Stimulated activated CD4-positive, alpha-beta T cell treated with anti-CD3 and anti-CD28 coated beads, TNF-alpha, amount 100 ng/mL, for 1 hour (primary cell): ENCODE measurements at regions not wholly inside any gene's neighbourhood (a gene's known extent, or its start where the extent isn't known, plus 50 kb on each side); places are given as distances from the start of the nearest gene placed in this dataset.
"Not testable (repeated sequence)": the region's sequence is repeated elsewhere in the genome, so short reads cannot be mapped to it uniquely, and the experiment has no call there.

ENCODE experiments used
- DNase-seq, 3 donors: peaks; one replicate each; pipeline ENCODE4 v3.0.0-alpha.2; 2020; ENCODE audit warnings: low read depth in 3 of 3, low spot score in 1 of 3

DNA sequence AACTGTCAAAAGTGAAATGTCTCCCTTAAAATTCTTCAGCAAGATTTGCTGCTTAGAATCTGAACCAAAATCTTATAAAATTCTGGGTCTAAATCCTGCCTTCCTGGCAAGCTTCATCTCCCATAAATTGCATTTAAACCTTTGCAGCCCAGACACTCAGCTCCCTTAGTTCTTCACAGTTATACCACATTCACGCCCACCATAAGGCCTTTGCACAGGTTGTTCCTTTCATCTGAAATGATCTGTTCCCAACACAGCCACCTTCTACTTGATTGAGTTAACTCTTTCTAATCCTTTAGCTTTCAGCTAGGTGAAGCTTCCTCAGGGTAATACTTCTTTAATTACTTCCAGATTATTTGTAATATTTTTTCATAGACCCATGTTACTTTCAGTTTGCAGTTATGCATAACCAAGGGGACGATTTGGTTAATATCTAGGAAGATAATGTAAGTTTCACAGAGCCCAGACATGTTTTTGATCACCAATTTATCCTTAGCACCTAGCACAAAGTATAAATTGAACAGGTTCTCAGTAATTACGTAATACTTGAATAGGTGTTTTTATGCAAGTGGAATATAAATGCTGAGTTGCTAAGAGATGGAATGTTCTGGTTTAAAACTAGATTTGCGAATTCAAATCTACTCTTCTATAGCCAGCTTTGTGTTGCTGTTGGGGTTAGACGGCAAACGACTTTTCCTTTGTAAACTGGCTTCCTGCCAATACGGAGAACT, 779.7 kb upstream of the PKDCC start:
- no peak for DNase-seq

DNA sequence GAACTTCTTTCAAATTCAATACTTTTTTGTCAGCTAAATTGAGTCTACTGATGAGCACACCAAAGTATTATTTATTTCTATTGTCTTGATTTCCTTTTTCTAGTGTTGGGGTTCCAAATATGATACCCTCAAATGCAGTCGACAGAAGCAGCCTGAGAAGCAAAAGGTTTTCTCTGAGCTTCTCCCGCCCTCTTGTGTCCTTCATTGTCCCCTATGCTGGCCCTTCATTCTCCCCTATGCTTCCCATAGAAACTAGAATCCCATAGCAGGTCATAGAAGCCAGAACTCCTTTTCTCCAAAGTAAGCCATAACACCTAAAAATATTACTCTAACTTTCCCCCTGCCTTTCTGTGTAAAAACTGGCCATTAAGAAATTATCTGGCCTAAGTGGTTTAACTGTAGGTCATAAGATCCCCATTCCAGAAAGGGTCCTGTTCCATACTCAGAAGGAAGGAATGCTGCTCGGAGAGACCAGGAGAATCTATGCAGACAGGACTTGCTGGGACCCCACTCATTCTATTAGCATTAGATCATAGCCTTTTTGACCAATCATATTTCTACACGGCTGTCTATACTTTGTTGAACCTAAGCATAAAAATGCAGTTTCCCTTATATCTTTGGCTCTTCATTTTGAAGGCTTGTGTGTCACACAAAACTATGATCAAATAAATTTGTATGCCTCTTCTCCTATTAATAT, 764.6 kb upstream of the PKDCC start:
- DNase-seq, result no peak

GRCh38 chr2:41293491-41293890, 754.3 kb upstream of the PKDCC start:
- no peak for DNase-seq

- no peak for DNase-seq
Observed at GRCh38 chr2:41294331-41294730, 753.5 kb upstream of the PKDCC start.

DNA sequence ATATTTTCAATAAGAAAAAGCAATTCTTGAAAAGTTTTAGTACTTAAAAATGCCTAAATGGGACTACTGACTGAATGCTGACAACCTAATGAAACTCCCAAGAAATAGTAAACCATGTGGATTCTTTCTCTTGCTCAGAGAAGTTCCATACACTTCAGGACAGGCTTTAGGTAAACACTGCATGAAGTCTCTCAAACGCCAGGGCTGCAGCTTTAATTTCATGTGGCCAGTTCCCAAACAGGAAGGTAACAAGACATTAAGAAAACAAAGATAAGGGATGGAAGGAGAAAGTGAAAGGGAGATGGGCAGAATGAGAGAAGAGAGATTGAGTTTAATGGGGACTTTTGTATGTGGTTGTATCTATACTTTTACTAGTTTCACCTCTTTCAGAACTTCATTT, 734.7 kb upstream of the PKDCC start:
- no peak for DNase-seq

DNA sequence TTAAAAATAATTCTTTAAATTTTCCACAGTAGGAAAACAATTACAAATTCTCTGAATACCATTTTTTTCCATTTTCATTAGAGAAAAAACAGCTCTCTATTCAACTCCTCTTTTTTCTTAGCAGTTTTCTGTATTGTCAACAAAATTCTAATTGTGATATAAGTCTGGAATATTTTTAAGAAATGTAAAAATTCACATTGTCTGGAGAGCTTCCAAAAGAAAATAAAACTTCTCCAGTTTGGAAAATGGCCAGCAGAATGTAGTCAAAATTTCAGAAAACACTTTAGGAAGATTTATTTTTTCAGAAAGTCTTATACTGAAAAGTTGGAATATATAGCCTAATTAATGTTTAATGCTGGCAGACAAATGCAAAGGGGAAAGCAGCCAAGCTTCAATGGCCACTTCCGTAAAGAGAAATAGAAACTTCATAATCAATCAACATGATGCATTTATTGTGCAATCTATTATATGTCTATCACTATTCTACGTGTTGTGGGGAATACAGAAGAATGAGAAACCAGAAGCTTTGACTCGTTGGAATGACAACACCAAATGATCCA, 733.2 kb upstream of the PKDCC start:
- no peak for DNase-seq

DNA sequence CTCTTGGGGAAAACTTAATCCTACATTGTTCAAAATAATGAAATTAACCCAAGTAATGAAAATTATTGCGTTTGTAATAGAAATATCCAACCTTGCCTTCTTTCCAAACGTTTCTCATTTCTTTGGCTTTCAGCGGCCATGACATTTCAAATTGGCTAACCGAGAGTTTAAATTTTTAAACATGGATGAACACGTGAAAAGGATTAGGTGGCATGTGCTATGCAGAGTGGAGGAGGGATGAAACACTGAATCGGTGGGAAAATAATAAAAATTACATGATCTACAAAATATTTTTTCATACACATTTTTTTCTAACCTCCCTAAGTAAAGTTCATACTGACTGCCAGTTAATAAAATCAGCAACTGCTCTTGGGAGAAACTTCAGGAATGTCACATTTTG, 728.4 kb upstream of the PKDCC start:
- DNase-seq, result no peak

- DNase-seq, result no peak
Observed at GRCh38 chr2:41320491-41320890, 727.3 kb upstream of the PKDCC start.

- DNase-seq, result no peak
Observed at GRCh38 chr2:41321351-41321750, 726.5 kb upstream of the PKDCC start.

- DNase-seq, result no peak
Observed at GRCh38 chr2:41326851-41327250, 721.0 kb upstream of the PKDCC start.

DNA sequence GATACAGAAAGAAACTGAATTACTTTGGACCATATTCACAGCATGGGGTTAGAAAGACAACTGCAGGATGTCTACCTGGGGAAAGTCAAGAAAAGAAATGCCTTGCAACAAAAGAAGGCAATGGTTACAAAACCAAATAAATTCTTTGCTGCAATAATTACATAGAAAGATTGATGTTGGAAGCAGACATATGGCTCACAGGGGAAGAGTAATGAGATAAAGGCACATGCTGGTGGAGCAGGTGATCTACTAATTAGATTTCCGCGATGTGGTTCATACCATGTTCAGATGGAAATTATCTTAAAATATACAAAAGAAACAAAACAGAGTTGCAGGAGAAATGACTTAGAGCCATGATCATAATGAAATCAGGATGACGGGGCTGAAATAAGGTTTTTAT, 718.8 kb upstream of the PKDCC start:
- no peak for DNase-seq

DNA sequence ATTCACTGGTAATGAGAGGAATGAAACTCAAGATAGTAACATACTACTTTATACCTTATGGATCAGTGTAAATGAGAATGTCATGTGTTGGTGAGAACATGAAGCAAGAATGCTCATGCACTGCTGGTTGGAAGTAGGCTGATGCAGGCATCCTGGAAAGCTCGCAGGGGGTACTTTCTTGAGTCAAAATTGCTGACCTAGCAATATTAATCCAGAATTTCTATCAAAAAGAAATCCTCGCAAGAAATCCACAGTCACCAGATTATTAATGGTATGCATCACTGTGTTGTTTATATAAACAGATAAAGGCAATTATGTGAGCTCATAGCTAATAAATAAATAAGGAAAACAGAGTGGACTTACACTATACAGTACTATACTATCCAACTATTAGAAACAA, 713.7 kb upstream of the PKDCC start:
- no peak for DNase-seq

DNA sequence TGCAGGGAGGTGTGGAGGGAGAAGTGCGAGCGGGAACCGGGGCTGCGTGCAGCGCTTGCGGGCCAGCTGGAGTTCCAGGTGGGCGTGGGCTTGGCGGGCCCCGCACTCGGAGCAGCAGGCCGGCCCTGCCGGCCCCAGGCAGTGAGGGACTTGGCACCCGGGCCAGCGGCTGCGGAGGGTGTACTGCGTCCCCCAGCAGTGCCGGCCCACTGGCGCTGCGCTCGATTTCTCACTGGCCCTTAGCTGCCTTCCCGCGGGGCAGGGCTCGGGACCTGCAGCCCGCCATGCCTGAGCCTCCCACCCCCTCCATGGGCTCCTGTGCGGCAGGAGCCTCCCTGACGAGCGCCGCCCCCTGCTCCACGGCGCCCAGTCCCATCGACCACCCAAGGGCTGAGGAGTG, 712.2 kb upstream of the PKDCC start:
- DNase-seq, result not testable (repeated sequence)

DNA sequence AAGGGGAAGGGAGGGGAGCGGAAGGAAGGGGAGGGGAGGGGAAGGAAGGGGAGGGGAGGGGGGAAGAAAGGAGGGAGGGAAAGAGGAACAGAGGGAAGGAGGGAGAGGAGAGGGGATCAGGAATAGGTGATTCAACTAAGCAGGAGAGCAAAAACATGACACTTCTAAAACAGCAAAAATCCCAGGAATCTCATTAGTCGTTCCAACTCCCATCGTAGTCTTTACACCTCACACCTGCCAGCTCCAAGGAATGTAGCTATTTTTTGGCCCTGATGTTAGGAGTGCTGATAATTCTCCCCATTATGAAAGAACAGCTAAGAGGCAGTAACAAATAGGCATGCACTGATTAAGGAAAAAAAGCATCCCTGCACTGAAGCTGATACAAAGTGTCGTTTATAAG, 709.9 kb upstream of the PKDCC start:
- no peak for DNase-seq

DNA sequence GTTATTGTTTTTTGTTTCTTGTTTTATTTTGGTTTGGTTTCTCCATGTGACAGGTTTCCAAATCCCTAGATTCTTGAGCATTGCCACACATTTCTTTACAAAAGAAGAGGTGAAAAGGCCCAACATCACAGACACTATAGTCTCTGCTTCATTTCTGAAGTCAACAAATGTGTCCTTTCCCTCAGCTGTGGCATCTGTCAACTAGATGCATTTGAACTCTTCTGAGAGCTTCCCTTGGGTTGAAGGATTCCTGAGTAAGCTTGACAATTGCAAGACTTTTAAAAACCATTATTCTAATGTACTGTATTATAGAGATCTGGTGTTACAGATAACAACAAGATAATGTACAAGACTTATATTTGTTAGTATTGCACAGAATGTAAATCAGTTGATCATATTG, 703.3 kb upstream of the PKDCC start:
- DNase-seq, result no peak

DNA sequence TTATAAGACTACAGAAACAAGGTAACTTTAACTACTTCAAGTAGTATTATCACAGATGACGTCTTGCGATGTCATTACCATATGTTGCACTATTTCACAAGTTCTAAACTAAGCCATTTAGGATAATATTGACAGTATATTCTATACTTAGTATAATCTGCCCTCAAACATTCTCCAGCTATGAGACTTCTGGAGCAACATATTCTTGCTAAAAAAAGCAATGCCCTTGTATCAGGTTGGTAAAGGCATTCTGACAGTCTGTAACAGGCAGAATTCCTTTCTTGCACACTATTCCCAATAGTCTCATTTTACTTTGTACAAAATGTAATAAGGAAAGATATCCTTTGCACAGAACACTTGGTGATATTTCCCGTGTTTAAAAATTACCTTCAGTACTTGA, 694.8 kb upstream of the PKDCC start:
- no peak for DNase-seq

DNA sequence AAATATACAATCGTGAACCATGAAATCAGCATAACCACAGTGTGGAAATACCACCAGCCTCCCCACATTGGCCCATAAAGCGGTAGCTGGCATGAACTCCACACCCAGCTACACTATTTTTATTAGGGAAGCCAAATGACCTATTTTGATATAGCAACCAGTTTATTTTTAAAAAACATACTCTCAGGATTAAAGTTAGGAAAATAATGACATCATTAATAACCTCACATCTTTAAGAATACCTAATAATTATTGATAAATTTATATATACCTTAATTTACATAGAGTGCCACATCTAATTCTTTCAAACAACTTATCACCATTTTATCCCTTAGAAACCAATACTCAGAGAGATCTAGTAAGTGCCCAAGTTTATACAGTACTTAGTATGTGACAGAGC, 692.0 kb upstream of the PKDCC start:
- DNase-seq, result no peak

- no peak for DNase-seq
Observed at GRCh38 chr2:41364842-41365241, 683.0 kb upstream of the PKDCC start.

GRCh38 chr2:41375901-41376300, 671.9 kb upstream of the PKDCC start:
- DNase-seq, result no peak

DNA sequence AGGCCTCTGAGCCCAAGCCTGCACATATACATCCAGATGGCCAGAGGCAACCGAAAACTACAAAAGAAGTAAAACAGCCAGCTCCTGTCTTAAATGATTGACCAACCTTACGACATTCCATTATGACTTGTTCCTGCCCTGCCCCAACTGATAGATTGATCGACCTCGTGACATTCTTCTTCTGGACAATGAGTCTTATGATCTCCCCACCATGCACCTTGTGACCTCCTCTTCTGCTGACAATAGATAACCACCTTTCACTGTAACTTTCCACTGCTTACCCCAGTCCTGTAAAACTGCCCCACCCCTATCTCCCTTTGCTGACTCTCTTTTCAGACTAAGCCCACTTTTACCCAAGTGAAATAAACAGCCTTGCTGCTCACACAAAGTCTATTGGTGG, 670.0 kb upstream of the PKDCC start:
- no peak for DNase-seq

DNA sequence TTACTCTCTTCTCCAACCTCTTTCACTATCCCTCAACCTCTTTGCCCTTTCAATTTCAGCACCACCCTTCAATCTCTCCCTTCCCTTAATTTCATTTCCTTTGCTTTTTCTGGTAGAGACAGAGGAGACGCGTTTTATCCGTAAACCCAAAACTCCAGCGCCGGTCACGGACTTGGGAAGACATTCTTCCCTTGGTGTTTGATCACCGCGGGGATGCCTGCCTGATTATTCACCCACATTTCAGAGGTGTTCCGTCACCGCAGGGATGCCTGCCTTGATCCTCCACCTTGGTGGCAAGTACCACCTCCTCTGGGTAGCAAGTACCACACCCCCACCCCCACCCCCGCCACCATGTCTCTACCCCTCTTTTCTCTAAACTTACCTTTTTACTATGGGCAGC, 669.4 kb upstream of the PKDCC start:
- DNase-seq, result no peak

GRCh38 chr2:41379496-41380221, 668.2 kb upstream of the PKDCC start:
- DNase-seq, result no peak
